ENCODE measurements at regions not wholly inside any gene's neighbourhood (a gene's known extent, or its start where the extent isn't known, plus 50 kb on each side); places are given as distances from the start of the nearest gene placed in this dataset.
A peak's percentile ranks its signal among the peaks of the same experiment; 100 is the strongest.

- H3K79me2 ChIP-seq (ENCODE audit: insufficient read depth, low read length), result no peaks in the 10 kb centered on the region
- TF ChIP-seq CTCF (IDR thresholded peaks at IDR 0.05; ENCODE audit: low read length) (no peak), EZH2 (IDR thresholded peaks at IDR 0.05; ENCODE audit: borderline replicate concordance, low read length) (no peak)
- H3K4me3 ChIP-seq (ENCODE audit: low read depth, low read length, poor library complexity, severe bottlenecking), result no peak overlapping the region
- H2AFZ ChIP-seq (ENCODE audit: low read length), result no peak overlapping the region
- H3K36me3 ChIP-seq (ENCODE audit: insufficient read depth, low read length), result no peaks in the 10 kb centered on the region
- H3K9me3 ChIP-seq (ENCODE audit: low read length), result no peaks in the 10 kb centered on the region
- H3K27ac ChIP-seq (ENCODE audit: low read depth, low read length, poor library complexity, severe bottlenecking), result no peak overlapping the region
- no peaks in the 10 kb centered on the region for H3K27me3 ChIP-seq (ENCODE audit: insufficient read depth, low read length)
- H3K4me2 ChIP-seq (ENCODE audit: low read length), result no peak overlapping the region
- H3K4me1 ChIP-seq (ENCODE audit: insufficient read depth, low read length, severe bottlenecking), result no peaks in the 10 kb centered on the region
- no peaks in the 10 kb centered on the region for H3F3A ChIP-seq (ENCODE audit: insufficient read depth, low read length)
- no peaks in the 10 kb centered on the region for H3K9me2 ChIP-seq (ENCODE audit: low read depth, low read length)
- no peaks in the 10 kb centered on the region for H4K20me1 ChIP-seq (ENCODE audit: insufficient read depth, low read length)
- no peak overlapping the region for H3K9ac ChIP-seq (ENCODE audit: low read length)
Observed at GRCh38 chr13:103174966-103175365, 108.7 kb upstream of the SLC10A2 start.

DNA sequence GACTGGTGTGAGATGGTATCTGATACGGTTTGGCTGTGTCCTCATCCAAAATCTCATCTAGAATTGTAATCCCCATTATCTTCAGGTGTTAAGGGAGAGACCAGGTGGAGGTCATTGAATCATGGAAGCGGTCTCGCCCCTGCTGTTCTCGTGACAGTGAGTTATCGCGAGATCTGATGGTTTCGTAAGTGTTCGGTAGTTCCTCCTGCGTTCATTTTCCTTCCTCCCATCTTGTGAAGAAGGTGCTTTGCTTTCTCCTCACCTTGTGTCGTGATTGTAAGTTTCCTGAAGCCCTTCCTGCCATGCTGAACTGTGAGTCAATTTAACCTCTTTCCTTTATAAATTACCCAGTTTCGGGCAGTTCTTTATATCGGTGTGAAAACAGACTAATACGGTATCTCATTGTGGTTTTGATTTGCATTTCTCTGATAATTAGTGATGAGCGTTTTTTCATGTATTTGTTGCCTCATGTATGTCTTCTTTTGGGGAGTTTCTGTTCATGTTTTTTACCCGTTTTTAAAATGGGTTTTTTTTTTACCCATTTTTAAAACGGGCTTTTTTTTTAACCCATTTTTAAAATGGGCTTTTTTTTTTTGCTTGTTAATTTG is 102.8 kb upstream of the SLC10A2 start:
- Histone ChIP-seq H4K20me1 (ENCODE audit: insufficient read depth, low read length) (no peaks in the 10 kb centered on the region), H3K4me2 (ENCODE audit: low read length) (peak overlapping the region; percentile 24; the same call in 1 of the 2 replicates), H3K4me3 (ENCODE audit: low read depth, low read length, poor library complexity, severe bottlenecking) (peak overlapping the region; percentile 43), H3F3A (ENCODE audit: insufficient read depth, low read length) (no peaks in the 10 kb centered on the region), H3K9ac (ENCODE audit: low read length) (no peak overlapping the region), H3K4me1 (ENCODE audit: insufficient read depth, low read length, severe bottlenecking) (no peaks in the 10 kb centered on the region), H3K27me3 (ENCODE audit: insufficient read depth, low read length) (no peaks in the 10 kb centered on the region), H3K79me2 (ENCODE audit: insufficient read depth, low read length) (no peaks in the 10 kb centered on the region), H3K9me3 (ENCODE audit: low read length) (0 out of 2 replicates have a peak, but pooled peaks cover 3% of the 10 kb centered on the region), H3K36me3 (ENCODE audit: insufficient read depth, low read length) (no peaks in the 10 kb centered on the region), H3K9me2 (ENCODE audit: low read depth, low read length) (no peaks in the 10 kb centered on the region), H2AFZ (ENCODE audit: low read length) (no peak overlapping the region), H3K27ac (ENCODE audit: low read depth, low read length, poor library complexity, severe bottlenecking) (no peak overlapping the region)
- TF ChIP-seq CTCF (IDR thresholded peaks at IDR 0.05; ENCODE audit: low read length) (no peak), EZH2 (IDR thresholded peaks at IDR 0.05; ENCODE audit: borderline replicate concordance, low read length) (no peak)

GRCh38 chr13:103164251-103164650 is 98.0 kb upstream of the SLC10A2 start:
- Histone ChIP-seq H3K4me1 (ENCODE audit: insufficient read depth, low read length, severe bottlenecking) (no peaks in the 10 kb centered on the region), H4K20me1 (ENCODE audit: insufficient read depth, low read length) (no peaks in the 10 kb centered on the region), H3K9ac (ENCODE audit: low read length) (no peak overlapping the region), H3K4me2 (ENCODE audit: low read length) (no peak overlapping the region), H3K27me3 (ENCODE audit: insufficient read depth, low read length) (no peaks in the 10 kb centered on the region), H3F3A (ENCODE audit: insufficient read depth, low read length) (no peaks in the 10 kb centered on the region), H2AFZ (ENCODE audit: low read length) (no peak overlapping the region), H3K9me3 (ENCODE audit: low read length) (0 out of 2 replicates have a peak, but pooled peaks cover 3% of the 10 kb centered on the region), H3K27ac (ENCODE audit: low read depth, low read length, poor library complexity, severe bottlenecking) (no peak overlapping the region), H3K4me3 (ENCODE audit: low read depth, low read length, poor library complexity, severe bottlenecking) (no peak overlapping the region), H3K36me3 (ENCODE audit: insufficient read depth, low read length) (no peaks in the 10 kb centered on the region), H3K9me2 (ENCODE audit: low read depth, low read length) (no peaks in the 10 kb centered on the region), H3K79me2 (ENCODE audit: insufficient read depth, low read length) (no peaks in the 10 kb centered on the region)
- TF ChIP-seq EZH2 (IDR thresholded peaks at IDR 0.05; ENCODE audit: borderline replicate concordance, low read length) (no peak), CTCF (IDR thresholded peaks at IDR 0.05; ENCODE audit: low read length) (no peak)
